K562 (cell line): ENCODE measurements at regions not wholly inside any gene's neighbourhood (a gene's known extent, or its start where the extent isn't known, plus 50 kb on each side); places are given as distances from the start of the nearest gene placed in this dataset.
"Not testable (repeated sequence)": the region's sequence is repeated elsewhere in the genome, so short reads cannot be mapped to it uniquely, and the experiment has no call there.

Experiments used
- ATAC-seq: fragments of 200-7000 bp; cut with Tn5 transposase; 3 replicates; pipeline ENCODE4 v1.9.1; 2020; ENCODE audit warnings: moderate library complexity
- BruUV-seq: library from RNA; stranded (reverse); fragments of 400-500 nt; replicated peaks from 2 replicates; lab custom pipeline; 2021; lab: Mats Ljungman, UMichigan
- CTCF ChIA-PET: fragments of 300-600 bp; formaldehyde crosslinking; extraction: SDS; loops from one replicate; lab custom pipeline; 2021; ENCODE audit warnings: low intra/inter-chr PET ratio; lab: Yijun Ruan, JAX
- POLR2A ChIA-PET: fragments of 300-600, 350-650 bp; sonication (Branson Sonifier 250); formaldehyde crosslinking; extraction: SDS; loops from one replicate; lab custom pipeline; 2021; ENCODE audit warnings: antibody characterized with exemption, inconsistent platforms; lab: Yijun Ruan, JAX
- DNase-seq, 4 experiments: peaks; one replicate each; pipeline versions ENCODE4 v3.0.0 to v3.0.0-alpha.2; 2011 to 2018; ENCODE audit warnings: low spot score in 3 of 4, mixed read lengths in 3 of 4; ENCODE audit errors: extremely low read depth in 1 of 4
- FAIRE-seq: peaks from 2 replicates; lab custom pipeline; 2011; peaks lifted over from hg19 to GRCh38; lab: Jason Lieb, UNC
- H2AFZ ChIP-seq: 2 replicates; pipeline ENCODE4 v1.6.0; 2011; ENCODE audit warnings: low read depth, low read length, control low read depth, inconsistent platforms
- H3K27ac ChIP-seq: fragments of 200-600 bp; 3 replicates; pipeline ENCODE4 v1.8.0; 2011; ENCODE audit warnings: low read depth, mild to moderate bottlenecking, control low read depth, inconsistent platforms, low read length, moderate library complexity, mixed read lengths; ENCODE audit errors: extremely low read depth
- H3K27me3 ChIP-seq, 2 experiments: fragments of 300-600 bp in 1 of 2; 2 replicates in 1 of 2; 3 replicates in 1 of 2; pipeline versions ENCODE4 v1.6.0 to v1.8.0; 2011; ENCODE audit warnings: inconsistent platforms in 2 of 2, low read length in 2 of 2, mild to moderate bottlenecking in 1 of 2, mixed read lengths in 1 of 2, moderate library complexity in 1 of 2; ENCODE audit not compliant: control insufficient read depth in 2 of 2, insufficient read depth in 2 of 2
- H3K36me3 ChIP-seq: fragments of 300-600 bp; 3 replicates; pipeline ENCODE4 v1.8.0; 2011; ENCODE audit warnings: mild to moderate bottlenecking, low read length, inconsistent platforms; ENCODE audit not compliant: control insufficient read depth, insufficient read depth
- H3K4me1 ChIP-seq, 2 experiments: fragments of 200-600 bp in 1 of 2; replicated peaks in 1 of 2; 2 replicates in 1 of 2; 3 replicates in 1 of 2; pipeline versions ENCODE4 v1.5.1 to v1.8.0; 2011; ENCODE audit warnings: inconsistent platforms in 2 of 2, low read length in 2 of 2, mild to moderate bottlenecking in 1 of 2, mixed read lengths in 1 of 2, moderate library complexity in 1 of 2; ENCODE audit not compliant: control insufficient read depth in 2 of 2, insufficient read depth in 2 of 2
- H3K4me2 ChIP-seq: 2 replicates; pipeline ENCODE4 v1.6.1; 2011; ENCODE audit warnings: low read length, control low read depth, inconsistent platforms, mixed read lengths; ENCODE audit not compliant: insufficient read depth
- H3K4me3 ChIP-seq: fragments of 200-600 bp; sonication (generic), shearing (Covaris generic); 2 replicates; pipeline ENCODE4 v1.5.1; 2016; ENCODE audit warnings: control low read depth, inconsistent platforms
- H3K79me2 ChIP-seq: fragments of 200-600 bp; 3 replicates; pipeline ENCODE4 v1.8.0; 2011; ENCODE audit warnings: low read length, inconsistent platforms; ENCODE audit not compliant: control insufficient read depth, insufficient read depth
- H3K9ac ChIP-seq, 2 experiments: 2 replicates each; pipeline versions ENCODE4 v1.6.0 to v1.6.1; 2011; ENCODE audit warnings: low read depth in 2 of 2, low read length in 2 of 2, control low read depth in 1 of 2, inconsistent platforms in 1 of 2, mild to moderate bottlenecking in 1 of 2, mixed read lengths in 1 of 2; ENCODE audit not compliant: insufficient read depth in 1 of 2
- H3K9me1 ChIP-seq: one replicate; pipeline ENCODE4 v1.6.0; 2011; ENCODE audit warnings: inconsistent platforms, mild to moderate bottlenecking, low read length, moderate library complexity; ENCODE audit not compliant: control insufficient read depth, insufficient read depth
- H3K9me3 ChIP-seq: replicated peaks from 2 replicates; pipeline ENCODE4 v1.5.1; 2011; ENCODE audit warnings: low read depth, low read length, inconsistent platforms; ENCODE audit not compliant: control insufficient read depth, insufficient read depth
- H4K20me1 ChIP-seq: replicated peaks from 2 replicates; pipeline ENCODE4 v1.6.1; 2011; ENCODE audit warnings: low read length, inconsistent platforms, mixed read lengths; ENCODE audit not compliant: control insufficient read depth, insufficient read depth
- WGBS: fragments of 100-300 bp; shearing (Covaris generic); methylation state at CpG from one replicate; pipeline ENCODE4 v1.1.6; 2016; ENCODE audit warnings: low coverage, mixed read lengths; ENCODE audit not compliant: insufficient coverage; ENCODE audit errors: missing lambda C conversion rate; 5-methylcytosine and 5-hydroxymethylcytosine counted together
- in situ Hi-C: fragments of 300-500 bp; cut with MboI; formaldehyde crosslinking; loops from 4 replicates; pipeline ENCODE4 v1.15.0; 2018; ENCODE audit warnings: inconsistent platforms, mixed read lengths
- intact Hi-C: fragments of 100-400 bp; cut with micrococcal nuclease; formaldehyde crosslinking; loops from 2 replicates; pipeline ENCODE4 v1.14.2; 2022

GRCh38 chr10:53338199-53338598, 565.6 kb upstream of the MBL2 start:
- H4K20me1 ChIP-seq, H3K9ac ChIP-seq, H3K4me3 ChIP-seq, H3K9me1 ChIP-seq, H3K9me3 ChIP-seq, FAIRE-seq, H3K36me3 ChIP-seq, H3K4me2 ChIP-seq, intact Hi-C loops, in situ Hi-C loops, DNase-seq, H3K27ac ChIP-seq, H3K79me2 ChIP-seq, ATAC-seq, H3K27me3 ChIP-seq, POLR2A ChIA-PET, H2AFZ ChIP-seq, H3K4me1 ChIP-seq, CTCF ChIA-PET, BruUV-seq: not testable (repeated sequence)
- 0% methylated on average over 2 of the region's 2 CpGs for WGBS

GRCh38 chr10:53335803-53336422, 563.3 kb upstream of the MBL2 start:
- ATAC-seq, DNase-seq, H3K9me1 ChIP-seq, H3K27ac ChIP-seq, H3K27me3 ChIP-seq, FAIRE-seq, H2AFZ ChIP-seq, H3K4me1 ChIP-seq, H3K4me3 ChIP-seq, H3K4me2 ChIP-seq, H3K79me2 ChIP-seq, H3K36me3 ChIP-seq, intact Hi-C loops, H3K9me3 ChIP-seq, in situ Hi-C loops, H4K20me1 ChIP-seq, CTCF ChIA-PET, H3K9ac ChIP-seq, BruUV-seq: not testable (repeated sequence)
- POLR2A ChIA-PET: interaction anchor here (0.7 kb wide), 1 partner anchor 14 kb away, joined by 4 read pairs; no protein-coding TSS in a partner anchor
- WGBS: 0% methylated on average over 6 of the region's 6 CpGs
